Fibroblast of lung (primary cell): ENCODE measurements at regions not wholly inside any gene's neighbourhood (a gene's known extent, or its start where the extent isn't known, plus 50 kb on each side); places are given as distances from the start of the nearest gene placed in this dataset.
A peak's percentile ranks its signal among the peaks of the same experiment; 100 is the strongest.

ENCODE experiments used
- DNase-seq, 2 donors: peaks; one replicate each; pipeline versions ENCODE4 v3.0.0 to v3.0.0-alpha.2; 2010; ENCODE audit warnings: low read depth in 2 of 2
- H2AFZ ChIP-seq: 2 replicates; pipeline ENCODE4 v1.5.1; 2012; ENCODE audit warnings: low read length, control low read depth, inconsistent platforms
- H3K27ac ChIP-seq: 2 replicates; pipeline ENCODE4 v1.5.1; 2011; ENCODE audit warnings: low read length, control low read depth; ENCODE audit not compliant: insufficient read depth
- H3K27me3 ChIP-seq: 2 replicates; pipeline ENCODE4 v1.5.1; 2011; ENCODE audit warnings: mild to moderate bottlenecking, low read length; ENCODE audit not compliant: control insufficient read depth, insufficient read depth
- H3K36me3 ChIP-seq: 2 replicates; pipeline ENCODE4 v1.5.1; 2011; ENCODE audit warnings: low read length; ENCODE audit not compliant: control insufficient read depth, insufficient read depth
- H3K4me1 ChIP-seq: 2 replicates; pipeline ENCODE4 v1.5.1; 2011; ENCODE audit warnings: low read length; ENCODE audit not compliant: control insufficient read depth, insufficient read depth; ENCODE audit errors: extremely low read depth
- H3K4me2 ChIP-seq: 2 replicates; pipeline ENCODE4 v1.5.1; 2011; ENCODE audit warnings: low read length, control low read depth; ENCODE audit not compliant: insufficient read depth; ENCODE audit errors: extremely low read depth
- H3K4me3 ChIP-seq, 4 experiments: fragments of 200-600 bp in 1 of 4; sonication (generic) in 1 of 4; replicated peaks in 1 of 4; 2 replicates each; pipeline ENCODE4 v1.5.1; 2011 to 2016; ENCODE audit warnings: low read length in 4 of 4, low read depth in 3 of 4, mild to moderate bottlenecking in 3 of 4, control low read depth in 2 of 4, inconsistent platforms in 1 of 4, mixed read lengths in 1 of 4; ENCODE audit not compliant: insufficient read depth in 1 of 4; ENCODE audit errors: control extremely low read depth in 1 of 4
- H3K79me2 ChIP-seq: 2 replicates; pipeline ENCODE4 v1.5.1; 2012; ENCODE audit warnings: mild to moderate bottlenecking, low read length, inconsistent platforms; ENCODE audit not compliant: control insufficient read depth, insufficient read depth
- H3K9ac ChIP-seq: 2 replicates; pipeline ENCODE4 v1.5.1; 2011; ENCODE audit warnings: mild to moderate bottlenecking, low read length, control low read depth; ENCODE audit not compliant: insufficient read depth
- H3K9me3 ChIP-seq: 2 replicates; pipeline ENCODE4 v1.5.1; 2012; ENCODE audit warnings: low read depth, low read length; ENCODE audit not compliant: control insufficient read depth, insufficient read depth
- H4K20me1 ChIP-seq: 2 replicates; pipeline ENCODE4 v1.5.1; 2011; ENCODE audit warnings: low read length; ENCODE audit not compliant: control insufficient read depth, insufficient read depth; ENCODE audit errors: extremely low read depth
- EZH2 ChIP-seq: IDR thresholded peaks from 2 replicates; pipeline ENCODE4 v1.5.1; 2012; ENCODE audit warnings: low read length, control low read depth, mild to moderate bottlenecking; ENCODE audit errors: missing control alignments
- TF ChIP-seq, protein P1 (sequence below), 2 donors: IDR thresholded peaks in 1 of 2; conservative IDR thresholded peaks in 1 of 2; 1 replicate in 1 of 2; 2 replicates in 1 of 2; pipeline ENCODE4 v1.5.1; 2011 to 2012; ENCODE audit warnings: low read length in 2 of 2, control low read depth in 1 of 2, inconsistent platforms in 1 of 2, low read depth in 1 of 2, mild to moderate bottlenecking in 1 of 2

DNA sequence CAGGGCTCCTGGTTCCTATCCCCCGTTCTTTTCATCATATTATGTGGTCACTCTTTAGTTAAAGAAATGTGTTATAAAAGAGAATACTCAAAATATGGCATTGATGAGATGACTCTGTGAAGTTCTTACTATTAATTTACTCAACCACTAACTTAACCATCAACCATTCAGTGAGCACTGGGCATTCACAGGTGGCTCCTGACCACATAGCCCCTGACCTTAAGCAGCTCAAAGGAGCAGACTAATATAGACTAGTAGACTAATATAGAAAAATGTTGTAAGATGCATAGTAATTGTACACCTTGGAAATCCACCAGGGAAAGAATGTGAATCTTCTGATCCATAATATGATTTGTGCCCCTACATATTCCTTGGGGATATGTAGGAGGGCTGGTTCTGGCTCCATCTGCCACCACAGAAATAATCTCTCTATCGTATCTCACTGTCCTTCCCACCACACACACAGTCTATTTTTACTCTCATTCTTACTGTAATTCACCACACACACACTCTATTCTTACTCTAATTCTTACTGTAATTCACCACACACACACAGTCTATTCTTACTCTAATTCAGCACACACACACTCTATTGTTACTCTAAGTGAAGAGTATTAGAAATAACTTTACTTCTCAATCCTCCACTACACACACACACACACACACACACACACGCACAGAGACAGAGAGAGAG, 188.9 kb upstream of the ITGA4 start:
- no peak overlapping the region for H3K27ac ChIP-seq
- no peaks in the 10 kb centered on the region for H4K20me1 ChIP-seq
- TF ChIP-seq, protein P1, sequence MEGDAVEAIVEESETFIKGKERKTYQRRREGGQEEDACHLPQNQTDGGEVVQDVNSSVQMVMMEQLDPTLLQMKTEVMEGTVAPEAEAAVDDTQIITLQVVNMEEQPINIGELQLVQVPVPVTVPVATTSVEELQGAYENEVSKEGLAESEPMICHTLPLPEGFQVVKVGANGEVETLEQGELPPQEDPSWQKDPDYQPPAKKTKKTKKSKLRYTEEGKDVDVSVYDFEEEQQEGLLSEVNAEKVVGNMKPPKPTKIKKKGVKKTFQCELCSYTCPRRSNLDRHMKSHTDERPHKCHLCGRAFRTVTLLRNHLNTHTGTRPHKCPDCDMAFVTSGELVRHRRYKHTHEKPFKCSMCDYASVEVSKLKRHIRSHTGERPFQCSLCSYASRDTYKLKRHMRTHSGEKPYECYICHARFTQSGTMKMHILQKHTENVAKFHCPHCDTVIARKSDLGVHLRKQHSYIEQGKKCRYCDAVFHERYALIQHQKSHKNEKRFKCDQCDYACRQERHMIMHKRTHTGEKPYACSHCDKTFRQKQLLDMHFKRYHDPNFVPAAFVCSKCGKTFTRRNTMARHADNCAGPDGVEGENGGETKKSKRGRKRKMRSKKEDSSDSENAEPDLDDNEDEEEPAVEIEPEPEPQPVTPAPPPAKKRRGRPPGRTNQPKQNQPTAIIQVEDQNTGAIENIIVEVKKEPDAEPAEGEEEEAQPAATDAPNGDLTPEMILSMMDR (conservative IDR thresholded peaks at IDR 0.05 in 1 of 2, IDR thresholded peaks at IDR 0.05 in 1 of 2; ENCODE audit: low read depth in 1 of 2, low read length in 2 of 2): no peak
- no peak for TF ChIP-seq EZH2
- no peak overlapping the region for H3K4me2 ChIP-seq
- no peaks in the 10 kb centered on the region for H3K9me3 ChIP-seq
- DNase-seq: no peak
- no peaks in the 10 kb centered on the region for H3K79me2 ChIP-seq
- no peaks in the 10 kb centered on the region for H3K27me3 ChIP-seq
- H3K9ac ChIP-seq: no peak overlapping the region
- H3K4me1 ChIP-seq: no peaks in the 10 kb centered on the region
- no peak overlapping the region for H3K4me3 ChIP-seq
- H3K36me3 ChIP-seq: no peaks in the 10 kb centered on the region
- H2AFZ ChIP-seq: no peak overlapping the region

DNA sequence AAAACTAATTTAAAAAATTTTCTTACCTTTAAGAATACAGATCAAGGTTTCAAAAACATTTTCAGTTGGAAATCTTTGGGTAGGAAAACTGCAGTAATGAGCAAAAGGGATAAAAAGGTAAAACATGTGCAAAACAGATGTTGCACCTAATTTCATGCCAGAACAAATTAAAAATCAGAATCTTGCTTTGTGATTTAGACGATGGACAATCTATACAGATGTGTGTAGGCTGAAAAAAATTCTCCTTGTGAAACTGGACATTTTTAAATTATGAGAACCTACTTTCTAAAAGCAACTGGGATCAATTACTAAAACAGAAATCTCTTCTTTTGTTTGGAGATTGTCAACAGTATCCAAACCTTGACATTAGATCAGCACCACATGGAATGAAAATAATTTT, 183.2 kb upstream of the ITGA4 start:
- H3K79me2 ChIP-seq: no peaks in the 10 kb centered on the region
- no peak overlapping the region for H3K27ac ChIP-seq
- no peaks in the 10 kb centered on the region for H3K27me3 ChIP-seq
- no peaks in the 10 kb centered on the region for H4K20me1 ChIP-seq
- H3K9ac ChIP-seq: no peak overlapping the region
- no peak overlapping the region for H3K4me3 ChIP-seq
- DNase-seq: peak in 1 of 2 donors; percentile 14
- H3K4me1 ChIP-seq: no peaks in the 10 kb centered on the region
- no peak overlapping the region for H2AFZ ChIP-seq
- H3K4me2 ChIP-seq: no peak overlapping the region
- no peaks in the 10 kb centered on the region for H3K36me3 ChIP-seq
- no peak for TF ChIP-seq EZH2
- TF ChIP-seq, protein P1 (conservative IDR thresholded peaks at IDR 0.05 in 1 of 2, IDR thresholded peaks at IDR 0.05 in 1 of 2; ENCODE audit: low read depth in 1 of 2, low read length in 2 of 2): no peak
- H3K9me3 ChIP-seq: no peaks in the 10 kb centered on the region

DNA sequence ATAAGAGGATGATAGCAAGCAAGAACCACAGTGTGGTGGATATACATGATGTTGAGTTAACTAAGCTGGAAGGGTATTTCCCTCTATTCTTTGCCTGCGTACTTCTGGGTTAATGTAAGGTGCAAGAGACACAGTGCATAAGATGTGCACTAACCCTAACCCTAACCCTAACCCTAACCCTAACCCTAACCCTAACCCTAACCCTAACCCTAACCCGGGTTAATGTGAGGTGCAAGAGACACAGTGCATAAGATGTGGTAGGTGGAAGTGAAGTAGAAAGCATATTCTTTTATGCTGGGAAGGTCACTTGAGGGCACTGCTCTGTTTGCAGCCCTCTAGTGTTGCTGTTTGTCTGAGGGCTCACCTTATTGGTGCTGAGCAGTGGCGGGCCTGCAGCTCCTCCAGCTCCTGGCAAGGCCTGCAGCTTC, 181.5 kb upstream of the ITGA4 start:
- H3K9me3 ChIP-seq: no peaks in the 10 kb centered on the region
- H4K20me1 ChIP-seq: no peaks in the 10 kb centered on the region
- no peak overlapping the region for H3K4me2 ChIP-seq
- no peaks in the 10 kb centered on the region for H3K4me1 ChIP-seq
- no peaks in the 10 kb centered on the region for H3K27me3 ChIP-seq
- no peak overlapping the region for H3K27ac ChIP-seq
- H3K4me3 ChIP-seq: no peak overlapping the region
- H3K9ac ChIP-seq: no peak overlapping the region
- DNase-seq: no peak
- H3K36me3 ChIP-seq: no peaks in the 10 kb centered on the region
- no peaks in the 10 kb centered on the region for H3K79me2 ChIP-seq
- TF ChIP-seq EZH2: no peak
- TF ChIP-seq, protein P1 (conservative IDR thresholded peaks at IDR 0.05 in 1 of 2, IDR thresholded peaks at IDR 0.05 in 1 of 2; ENCODE audit: low read depth in 1 of 2, low read length in 2 of 2): no peak
- no peak overlapping the region for H2AFZ ChIP-seq
